Stromal cell of bone marrow (primary cell): ENCODE measurements at regions not wholly inside any gene's neighbourhood (a gene's known extent, or its start where the extent isn't known, plus 50 kb on each side); places are given as distances from the start of the nearest gene placed in this dataset.
"Not testable (repeated sequence)": the region's sequence is repeated elsewhere in the genome, so short reads cannot be mapped to it uniquely, and the experiment has no call there.

Experiments used
- DNase-seq: peaks from one replicate; pipeline ENCODE4 v3.0.0-alpha.2; 2012; ENCODE audit warnings: low read depth

DNA sequence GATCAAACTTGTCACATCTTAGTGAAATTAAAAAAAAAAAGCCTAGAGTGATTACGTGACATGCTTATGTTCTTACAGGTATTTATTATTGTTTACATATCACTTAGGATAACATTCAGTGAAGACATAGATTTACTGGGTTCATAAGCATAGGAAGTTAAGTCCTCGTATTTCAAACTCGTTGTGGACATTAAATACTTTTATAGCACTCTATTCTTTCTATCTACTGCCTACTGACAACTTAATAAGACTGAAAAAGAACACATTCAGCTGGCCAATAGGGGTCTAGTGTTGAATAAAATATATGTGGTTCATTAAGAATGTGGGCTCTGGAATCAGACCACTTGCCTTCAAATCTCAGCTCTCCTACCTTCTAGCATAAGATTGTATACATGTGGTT lies 1927.4 kb downstream of the PCDH9 start:
- DNase-seq: no peak

GRCh38 chr13:65301506-65301905 lies 1928.6 kb downstream of the PCDH9 start:
- DNase-seq: no peak

DNA sequence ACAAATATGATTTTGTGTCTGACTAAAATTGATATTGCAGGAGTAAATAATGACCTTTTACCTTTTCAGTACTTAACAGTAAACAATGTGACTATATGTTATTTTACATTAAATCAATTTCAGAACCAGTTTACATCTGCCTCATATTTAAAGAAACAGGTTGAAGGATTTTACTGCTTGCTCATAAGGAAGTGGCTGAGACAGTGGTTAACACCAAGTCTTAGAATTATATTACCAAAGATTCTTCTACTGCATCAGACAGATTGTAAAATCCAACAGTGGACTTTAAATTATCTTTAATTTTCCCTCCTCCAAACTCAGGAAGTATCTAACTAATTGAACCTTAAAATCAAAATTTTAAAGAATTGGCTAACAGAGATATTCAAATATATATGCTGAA lies 1929.9 kb downstream of the PCDH9 start:
- DNase-seq: no peak

DNA sequence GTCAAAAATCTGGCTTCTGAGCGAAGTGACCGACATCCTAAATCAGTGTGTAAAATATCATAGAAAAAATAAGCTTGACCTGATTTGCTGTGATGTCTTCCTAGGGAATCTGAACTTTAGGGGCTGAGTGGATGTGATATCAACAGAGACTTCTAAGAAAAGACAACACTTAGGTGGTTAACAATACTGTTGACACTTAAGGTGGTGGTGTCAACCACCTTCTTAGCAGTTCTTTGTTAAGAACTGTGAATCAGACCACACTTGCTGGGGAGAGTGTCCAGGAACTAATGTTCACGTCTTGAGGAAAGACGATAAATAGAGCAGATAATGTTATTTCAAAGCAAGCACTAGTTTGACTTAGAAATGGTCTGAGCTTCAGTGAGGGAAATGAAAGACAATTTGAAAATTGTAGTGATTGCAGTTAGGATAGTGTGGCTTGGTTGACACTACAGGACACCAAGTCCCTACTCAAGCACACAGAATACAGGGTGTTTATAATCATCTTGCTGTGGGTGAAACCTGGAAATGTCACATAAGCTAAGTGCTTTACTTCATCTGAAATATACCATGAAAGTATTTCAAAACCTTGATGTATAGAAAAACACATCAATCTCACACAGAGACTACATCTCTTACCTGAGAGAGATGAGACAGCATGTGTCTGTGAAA lies 1936.5 kb downstream of the PCDH9 start:
- DNase-seq: no peak

DNA sequence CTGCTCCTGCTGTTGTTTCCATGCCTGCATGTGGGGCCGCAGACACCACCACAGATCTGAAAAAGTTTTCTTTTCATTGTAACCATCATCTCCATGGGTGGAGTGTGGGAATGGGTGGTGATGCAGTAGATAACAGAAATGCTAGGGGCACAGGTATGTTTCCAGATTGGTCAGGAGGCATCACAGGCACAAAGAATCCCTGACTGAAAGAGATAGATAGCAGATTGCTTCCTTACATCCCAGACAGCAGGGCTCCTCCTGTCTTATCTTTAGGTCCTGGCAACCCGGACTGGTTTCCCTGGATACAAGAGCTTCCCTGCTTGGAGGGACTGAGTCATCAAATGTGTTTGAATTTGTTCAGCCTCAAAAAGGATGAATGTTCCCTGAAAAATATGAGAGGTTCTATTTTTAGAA lies 1937.6 kb downstream of the PCDH9 start:
- peak; percentile 8 for DNase-seq

GRCh38 chr13:65287405-65287804 lies 1942.7 kb downstream of the PCDH9 start:
- DNase-seq: no peak

GRCh38 chr13:65275838-65276630 lies 1954.1 kb downstream of the PCDH9 start:
- no peak for DNase-seq

DNA sequence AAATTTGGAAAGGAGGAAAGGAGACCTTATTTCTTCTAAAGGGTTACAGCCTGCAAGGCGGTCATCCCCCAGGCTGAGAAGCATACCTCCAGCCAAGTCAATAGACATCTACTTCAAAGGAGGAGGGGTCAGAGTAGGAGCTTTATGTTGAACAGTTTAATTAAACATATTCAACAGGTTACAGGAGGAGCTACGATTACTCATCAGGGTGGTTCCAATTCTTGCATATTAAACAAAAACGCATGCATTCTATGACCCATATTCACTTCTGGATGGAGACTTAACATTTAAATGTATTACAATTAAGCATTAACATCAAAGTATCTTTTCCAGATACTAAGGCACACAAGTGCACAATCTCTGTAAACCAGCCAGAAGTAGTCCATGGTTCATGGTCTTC lies 1955.0 kb downstream of the PCDH9 start:
- DNase-seq: no peak

DNA sequence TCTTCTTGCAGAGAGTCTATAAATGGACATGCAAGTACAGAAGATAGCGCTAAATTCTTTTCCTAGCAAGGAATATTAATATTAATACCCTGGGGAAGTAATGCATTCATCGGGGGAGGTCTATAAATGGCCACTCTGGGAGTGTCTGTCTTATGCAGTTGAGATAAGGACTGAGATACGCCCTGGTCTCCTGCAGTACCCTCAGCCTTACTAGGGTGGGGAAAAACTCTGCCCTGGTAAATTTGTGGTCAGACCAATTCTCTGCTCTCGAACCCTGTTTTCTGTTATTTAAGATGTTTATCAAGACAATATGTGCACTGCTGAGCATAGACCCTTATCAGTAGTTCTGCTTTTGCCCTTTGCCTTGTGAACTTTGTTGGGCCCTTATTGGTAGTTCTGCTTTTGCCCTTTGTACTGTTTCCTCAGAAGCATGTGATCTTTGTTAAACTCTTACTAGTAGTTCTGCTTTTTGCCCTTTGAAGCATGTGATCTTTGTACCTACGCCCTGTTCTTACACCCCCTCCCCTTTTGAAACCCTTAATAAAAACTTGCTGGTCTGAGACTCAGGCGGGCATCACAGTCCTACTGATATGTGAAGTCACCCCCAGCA lies 1956.2 kb downstream of the PCDH9 start:
- not testable (repeated sequence) for DNase-seq

GRCh38 chr13:65268009-65268408 lies 1962.1 kb downstream of the PCDH9 start:
- no peak for DNase-seq

DNA sequence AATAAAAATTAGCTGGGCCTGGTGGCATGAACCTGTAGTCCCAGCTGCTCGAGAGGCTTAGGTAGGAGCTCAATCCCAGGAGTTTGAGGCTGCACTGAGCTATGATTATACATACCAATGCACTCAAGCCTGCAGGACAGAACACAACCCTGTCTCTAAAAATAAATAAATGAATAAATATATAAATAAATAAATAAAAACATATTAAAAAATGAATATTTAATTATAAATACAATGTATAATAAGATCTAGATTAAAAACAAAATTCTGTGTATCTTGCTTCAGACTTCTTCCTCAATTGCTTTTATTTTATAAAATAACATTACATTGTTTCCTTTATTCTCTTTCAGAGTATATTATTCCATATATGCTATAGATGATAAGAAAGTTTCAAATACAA lies 1964.1 kb downstream of the PCDH9 start:
- DNase-seq: no peak

DNA sequence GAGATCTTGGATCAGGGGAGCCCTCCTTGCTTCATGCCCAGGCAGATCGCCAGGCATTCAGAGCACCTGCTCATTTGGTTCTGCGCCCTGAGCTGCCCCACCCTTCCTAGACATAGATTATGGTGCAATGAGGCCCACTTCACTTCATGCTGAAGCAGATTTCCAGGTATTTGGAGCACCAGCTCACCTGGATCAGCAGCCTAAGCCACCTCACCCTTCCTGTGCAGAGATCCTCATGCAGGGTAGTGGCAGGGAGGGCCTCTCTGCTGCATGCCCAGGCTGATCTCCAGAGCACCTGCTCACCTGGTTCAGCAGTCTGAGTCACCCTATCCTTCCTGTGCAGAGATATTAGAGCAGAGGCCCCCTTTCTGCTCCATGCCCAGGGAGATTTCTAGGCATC lies 1966.1 kb downstream of the PCDH9 start:
- DNase-seq: no peak

GRCh38 chr13:65260946-65261891 lies 1968.9 kb downstream of the PCDH9 start:
- no peak for DNase-seq

DNA sequence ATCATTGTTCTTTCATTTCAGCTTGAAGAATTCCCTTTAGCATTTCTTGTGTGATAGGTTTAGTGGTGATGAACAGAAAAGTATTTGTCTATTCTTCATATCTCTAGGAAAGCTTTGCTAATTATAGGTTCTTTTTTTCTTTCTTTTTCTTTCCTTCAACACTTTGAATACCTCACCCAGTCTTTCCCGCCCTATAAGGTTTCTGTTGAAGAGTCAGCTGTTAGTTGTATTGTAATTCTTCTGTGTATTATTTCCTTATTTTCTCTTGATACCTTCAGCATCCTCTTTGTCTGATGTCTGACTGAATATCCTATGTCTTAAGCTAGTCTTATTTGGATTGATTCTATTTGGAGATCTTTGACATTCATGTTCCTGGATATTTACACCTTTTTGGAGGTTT lies 1989.4 kb downstream of the PCDH9 start:
- DNase-seq: no peak

GRCh38 chr13:65236841-65237418 lies 1993.2 kb downstream of the PCDH9 start:
- no peak for DNase-seq

DNA sequence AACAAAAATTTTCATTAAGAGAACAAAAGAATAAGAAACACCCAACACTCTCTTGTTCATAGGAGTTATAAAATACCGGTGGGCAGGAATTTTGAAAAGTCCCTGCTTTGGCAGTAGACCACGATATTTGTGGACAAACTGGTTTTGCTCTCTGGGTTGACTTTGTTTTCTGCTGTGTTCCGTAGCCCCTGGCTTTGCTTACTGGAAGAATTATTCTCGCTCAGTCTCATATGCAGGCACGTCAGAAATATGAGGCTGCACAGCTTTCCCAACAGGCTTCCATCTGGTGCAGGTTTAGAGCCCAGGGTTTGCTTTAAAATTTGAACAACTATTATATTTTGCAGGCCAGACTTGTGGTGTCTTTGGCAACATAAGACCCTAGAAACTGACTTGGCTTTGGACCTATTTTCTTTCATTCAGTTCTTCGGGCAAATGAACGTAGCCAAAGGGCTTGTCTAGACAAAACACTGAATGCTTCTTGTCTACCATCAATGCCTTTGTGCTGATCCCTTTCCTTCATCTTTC lies 2012.6 kb downstream of the PCDH9 start:
- no peak for DNase-seq

- not testable (repeated sequence) for DNase-seq
These were observed 2027.3 kb downstream of the PCDH9 start for GRCh38 chr13:65202845-65203244.

DNA sequence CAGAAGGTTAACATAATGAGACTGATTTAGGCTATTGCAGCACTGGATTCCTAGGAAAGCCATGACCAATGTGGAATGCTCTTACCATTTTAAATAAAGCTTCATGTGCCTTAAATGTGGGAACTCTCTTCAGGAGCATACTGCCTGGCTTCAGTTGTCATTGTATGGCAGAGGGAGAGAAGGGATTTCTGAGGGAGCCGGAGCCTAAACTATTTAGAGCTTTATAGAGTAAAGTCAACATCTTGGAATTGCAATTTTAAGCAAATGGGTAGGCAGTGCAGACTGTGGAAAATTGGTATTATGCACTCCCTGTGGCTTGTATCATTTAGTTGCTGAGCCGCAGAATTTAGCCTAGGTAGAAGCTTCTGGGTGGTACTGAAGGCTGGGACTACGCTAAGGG lies 2041.4 kb downstream of the PCDH9 start:
- no peak for DNase-seq

- no peak for DNase-seq
These were observed 2062.1 kb downstream of the PCDH9 start for GRCh38 chr13:65168026-65168425.

GRCh38 chr13:65166675-65167074 lies 2063.5 kb downstream of the PCDH9 start:
- DNase-seq: no peak

DNA sequence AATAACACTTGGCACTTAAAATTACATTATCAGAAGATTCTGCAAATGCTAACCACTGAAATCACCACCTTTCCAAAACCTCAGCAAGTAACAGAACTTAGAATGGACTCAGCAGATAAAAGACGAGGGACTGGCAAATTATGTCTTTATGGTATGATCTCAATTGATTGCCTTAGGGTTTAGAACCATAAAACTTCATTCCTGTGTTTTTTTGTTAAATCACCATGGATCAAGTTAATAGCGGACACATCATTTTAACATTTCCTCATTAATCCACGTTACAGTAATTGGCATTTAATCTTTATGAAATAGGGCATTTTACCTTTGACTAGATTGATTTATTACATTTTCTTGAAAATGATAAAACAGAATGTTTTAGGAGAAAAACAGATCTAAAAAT lies 2070.3 kb downstream of the PCDH9 start:
- no peak for DNase-seq

- DNase-seq: no peak
These were observed 2074.3 kb downstream of the PCDH9 start for GRCh38 chr13:65155861-65156260.
